ENCODE measurements at regions not wholly inside any gene's neighbourhood (a gene's known extent, or its start where the extent isn't known, plus 50 kb on each side); places are given as distances from the start of the nearest gene placed in this dataset.

GRCh38 chr11:112478806-112479205, 218.1 kb upstream of the PLET1 start:
- TF ChIP-seq CTCF (IDR thresholded peaks at IDR 0.05) (no peak), REST (IDR thresholded peaks at IDR 0.05; ENCODE audit: insufficient read depth in 1 of 2, low read depth in 2 of 2, low read length in 1 of 2) (no peak), POLR2AphosphoS5 (IDR thresholded peaks at IDR 0.05; ENCODE audit: low read depth, low read length) (no peak), TCF7L2 (IDR thresholded peaks at IDR 0.05; ENCODE audit: low read depth, low read length) (no peak)
